ENCODE measurements at regions not wholly inside any gene's neighbourhood (a gene's known extent, or its start where the extent isn't known, plus 50 kb on each side); places are given as distances from the start of the nearest gene placed in this dataset.

DNA sequence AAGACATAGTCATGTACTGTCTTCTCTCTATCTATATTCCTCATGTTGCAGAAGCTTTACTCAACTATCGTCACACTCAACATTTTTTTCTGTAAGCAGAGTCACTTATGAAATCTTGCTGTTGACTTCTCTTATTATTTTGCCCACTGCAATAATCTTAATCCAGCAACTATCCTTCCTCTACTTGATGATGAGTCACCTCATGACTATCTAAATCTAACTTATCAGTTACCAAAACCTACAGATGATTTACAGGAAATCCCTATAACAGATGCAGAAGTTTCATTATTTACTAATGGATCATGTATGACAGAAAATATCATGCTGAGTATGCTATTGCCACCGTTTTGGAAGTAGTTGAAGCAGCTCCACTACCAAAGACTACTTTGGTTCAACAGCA, 378.9 kb downstream of the DUSP10 start:
- Histone ChIP-seq H3K4me3 (ENCODE audit: low read length) (no peak overlapping the region), H3K27ac (ENCODE audit: low read length) (no peak overlapping the region), H2AFZ (ENCODE audit: low read length) (no peak overlapping the region), H3K27me3 (ENCODE audit: low read length) (no peaks in the 10 kb centered on the region), H4K20me1 (ENCODE audit: low read length) (no peaks in the 10 kb centered on the region), H3K4me2 (ENCODE audit: low read length) (no peak overlapping the region), H3K9me3 (ENCODE audit: low read length) (no peaks in the 10 kb centered on the region), H3F3A (ENCODE audit: low read length, unreplicated experiment) (no peaks in the 10 kb centered on the region), H3K9ac (ENCODE audit: low read length) (no peak overlapping the region), H3K4me1 (ENCODE audit: insufficient read depth, low read length) (no peaks in the 10 kb centered on the region), H3K9me2 (replicated peaks; ENCODE audit: low read length) (no peaks in the 10 kb centered on the region), H3K79me2 (ENCODE audit: low read length) (no peaks in the 10 kb centered on the region), H3K36me3 (ENCODE audit: low read depth, low read length) (no peaks in the 10 kb centered on the region)
- ChIA-PET CTCF (no interaction called here), POLR2A (ENCODE audit: unreplicated experiment) (no interaction called here)
- BruUV-seq (replicated peaks), result no TSS peak
- TF ChIP-seq, protein P1, sequence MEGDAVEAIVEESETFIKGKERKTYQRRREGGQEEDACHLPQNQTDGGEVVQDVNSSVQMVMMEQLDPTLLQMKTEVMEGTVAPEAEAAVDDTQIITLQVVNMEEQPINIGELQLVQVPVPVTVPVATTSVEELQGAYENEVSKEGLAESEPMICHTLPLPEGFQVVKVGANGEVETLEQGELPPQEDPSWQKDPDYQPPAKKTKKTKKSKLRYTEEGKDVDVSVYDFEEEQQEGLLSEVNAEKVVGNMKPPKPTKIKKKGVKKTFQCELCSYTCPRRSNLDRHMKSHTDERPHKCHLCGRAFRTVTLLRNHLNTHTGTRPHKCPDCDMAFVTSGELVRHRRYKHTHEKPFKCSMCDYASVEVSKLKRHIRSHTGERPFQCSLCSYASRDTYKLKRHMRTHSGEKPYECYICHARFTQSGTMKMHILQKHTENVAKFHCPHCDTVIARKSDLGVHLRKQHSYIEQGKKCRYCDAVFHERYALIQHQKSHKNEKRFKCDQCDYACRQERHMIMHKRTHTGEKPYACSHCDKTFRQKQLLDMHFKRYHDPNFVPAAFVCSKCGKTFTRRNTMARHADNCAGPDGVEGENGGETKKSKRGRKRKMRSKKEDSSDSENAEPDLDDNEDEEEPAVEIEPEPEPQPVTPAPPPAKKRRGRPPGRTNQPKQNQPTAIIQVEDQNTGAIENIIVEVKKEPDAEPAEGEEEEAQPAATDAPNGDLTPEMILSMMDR (conservative IDR thresholded peaks at IDR 0.05; ENCODE audit: low read depth, low read length), result no peak
- no peak for TF ChIP-seq EZH2phosphoT487 (IDR thresholded peaks at IDR 0.05; ENCODE audit: borderline replicate concordance, low read length)
- no peak for TF ChIP-seq EZH2 (IDR thresholded peaks at IDR 0.05; ENCODE audit: low read length, unreplicated experiment)
- ATAC-seq, result no peak
- intact Hi-C loops (cut with micrococcal nuclease), result no loop called here
- no peak for DNase-seq

GRCh38 chr1:221366495-221367110, 375.3 kb downstream of the DUSP10 start:
- H3K4me1 ChIP-seq (ENCODE audit: insufficient read depth, low read length), result no peaks in the 10 kb centered on the region
- no peak overlapping the region for H3K4me3 ChIP-seq (ENCODE audit: low read length)
- H3K79me2 ChIP-seq (ENCODE audit: low read length), result no peaks in the 10 kb centered on the region
- no peak overlapping the region for H2AFZ ChIP-seq (ENCODE audit: low read length)
- ChIA-PET POLR2A (ENCODE audit: unreplicated experiment) (no interaction called here), CTCF (no interaction called here)
- BruUV-seq (replicated peaks), result no TSS peak
- H3K9me2 ChIP-seq (replicated peaks; ENCODE audit: low read length), result no peaks in the 10 kb centered on the region
- DNase-seq, result no peak
- no peaks in the 10 kb centered on the region for H3F3A ChIP-seq (ENCODE audit: low read length, unreplicated experiment)
- intact Hi-C loops (cut with micrococcal nuclease), result no loop called here
- no peaks in the 10 kb centered on the region for H3K36me3 ChIP-seq (ENCODE audit: low read depth, low read length)
- no peaks in the 10 kb centered on the region for H4K20me1 ChIP-seq (ENCODE audit: low read length)
- no peaks in the 10 kb centered on the region for H3K27me3 ChIP-seq (ENCODE audit: low read length)
- no peak for ATAC-seq
- no peaks in the 10 kb centered on the region for H3K9me3 ChIP-seq (ENCODE audit: low read length)
- no peak overlapping the region for H3K27ac ChIP-seq (ENCODE audit: low read length)
- no peak overlapping the region for H3K9ac ChIP-seq (ENCODE audit: low read length)
- TF ChIP-seq, protein P1 (conservative IDR thresholded peaks at IDR 0.05; ENCODE audit: low read depth, low read length), result no peak
- TF ChIP-seq EZH2phosphoT487 (IDR thresholded peaks at IDR 0.05; ENCODE audit: borderline replicate concordance, low read length) (no peak), EZH2 (IDR thresholded peaks at IDR 0.05; ENCODE audit: low read length, unreplicated experiment) (no peak)
- no peak overlapping the region for H3K4me2 ChIP-seq (ENCODE audit: low read length)

DNA sequence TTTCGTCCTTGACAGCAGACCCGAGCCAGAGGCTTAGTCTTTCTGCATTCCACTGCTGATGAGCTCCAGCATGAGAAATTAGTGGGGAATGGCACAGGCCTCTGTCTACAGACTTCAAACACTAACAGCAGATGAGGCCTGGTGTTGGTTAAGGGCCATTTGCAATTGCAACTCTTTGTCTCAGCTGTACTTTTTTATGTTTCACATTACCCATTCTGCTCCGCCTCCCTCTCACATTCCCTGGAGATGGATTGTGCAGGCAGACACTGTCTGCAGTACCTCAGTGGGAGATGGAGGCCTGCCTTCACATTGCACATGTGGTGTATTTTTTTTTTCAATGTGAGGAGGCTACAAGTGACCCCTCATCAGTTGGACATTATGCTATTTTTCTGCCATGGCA, 370.2 kb downstream of the DUSP10 start:
- Histone ChIP-seq H3K4me1 (ENCODE audit: insufficient read depth, low read length) (no peaks in the 10 kb centered on the region), H3K9ac (ENCODE audit: low read length) (no peak overlapping the region), H3K4me2 (ENCODE audit: low read length) (no peak overlapping the region), H3K4me3 (ENCODE audit: low read length) (no peak overlapping the region), H3F3A (ENCODE audit: low read length, unreplicated experiment) (no peaks in the 10 kb centered on the region), H3K36me3 (ENCODE audit: low read depth, low read length) (no peaks in the 10 kb centered on the region), H3K27me3 (ENCODE audit: low read length) (no peaks in the 10 kb centered on the region), H3K9me2 (replicated peaks; ENCODE audit: low read length) (no peaks in the 10 kb centered on the region), H4K20me1 (ENCODE audit: low read length) (no peaks in the 10 kb centered on the region), H2AFZ (ENCODE audit: low read length) (no peak overlapping the region), H3K79me2 (ENCODE audit: low read length) (no peaks in the 10 kb centered on the region), H3K9me3 (ENCODE audit: low read length) (no peaks in the 10 kb centered on the region), H3K27ac (ENCODE audit: low read length) (no peak overlapping the region)
- BruUV-seq (replicated peaks), result no TSS peak
- ATAC-seq (no peak), DNase-seq (no peak)
- ChIA-PET CTCF (no interaction called here), POLR2A (ENCODE audit: unreplicated experiment) (no interaction called here)
- intact Hi-C loops (cut with micrococcal nuclease), result no loop called here
- TF ChIP-seq, protein P1 (conservative IDR thresholded peaks at IDR 0.05; ENCODE audit: low read depth, low read length), result no peak
- TF ChIP-seq EZH2 (IDR thresholded peaks at IDR 0.05; ENCODE audit: low read length, unreplicated experiment) (no peak), EZH2phosphoT487 (IDR thresholded peaks at IDR 0.05; ENCODE audit: borderline replicate concordance, low read length) (no peak)

Measured in PC-3 (cell line).